Transverse colon (tissue), 4 donors: ENCODE measurements at regions not wholly inside any gene's neighbourhood (a gene's known extent, or its start where the extent isn't known, plus 50 kb on each side); places are given as distances from the start of the nearest gene placed in this dataset.

ENCODE experiments used
- DNase-seq: peaks from one replicate; pipeline ENCODE4 v3.0.0-alpha.2; 2019
- H3K27ac ChIP-seq, 4 donors: fragments of 200-600 bp; sonication (generic); 2 replicates each; pipeline ENCODE4 v1.5.1; 2016 to 2018; ENCODE audit warnings: inconsistent platforms in 4 of 4
- H3K27me3 ChIP-seq: fragments of 200-600 bp; sonication (generic); 2 replicates; pipeline ENCODE4 v1.5.1; 2017; ENCODE audit warnings: inconsistent platforms
- H3K36me3 ChIP-seq, 4 donors: fragments of 200-600 bp; sonication (generic); 2 replicates each; pipeline ENCODE4 v1.5.1; 2017 to 2019; ENCODE audit warnings: inconsistent platforms in 4 of 4
- H3K4me1 ChIP-seq, 4 donors: fragments of 200-600 bp; sonication (generic); 2 replicates each; pipeline ENCODE4 v1.5.1; 2017 to 2020; ENCODE audit warnings: inconsistent platforms in 4 of 4
- H3K4me3 ChIP-seq, 4 donors: fragments of 200-600 bp; sonication (generic); 1 replicate in 1 of 4; 2 replicates in 3 of 4; pipeline versions ENCODE4 v1.5.1 to v1.6.1; 2017 to 2019; ENCODE audit warnings: inconsistent platforms in 4 of 4
- H3K9me3 ChIP-seq, 2 donors: fragments of 200-600 bp; sonication (generic); 2 replicates each; pipeline ENCODE4 v1.5.1; 2017 to 2019; ENCODE audit warnings: inconsistent platforms in 2 of 2
- EP300 ChIP-seq: sonication (generic); formaldehyde crosslinking; IDR thresholded peaks from one replicate; pipeline ENCODE4 v1.6.1; 2017; ENCODE audit warnings: antibody characterized with exemption, low read depth
- POLR2A ChIP-seq: fragments of 450-650 bp; IDR thresholded peaks from one replicate; pipeline ENCODE4 v1.6.1; 2016; ENCODE audit warnings: antibody characterized with exemption, mild to moderate bottlenecking, moderate library complexity
- POLR2AphosphoS5 ChIP-seq, 3 donors: sonication (generic); formaldehyde crosslinking; IDR thresholded peaks; one replicate each; pipeline ENCODE4 v1.6.1; 2016; ENCODE audit warnings: antibody characterized with exemption in 3 of 3
- WGBS, 2 donors: methylation state at CpG; one replicate each; pipeline ENCODE4 v1.1.5; 2018; ENCODE audit warnings: low coverage in 1 of 2; 5-methylcytosine and 5-hydroxymethylcytosine counted together
- in situ Hi-C, 4 donors: fragments of 200-750 bp; cut with MboI; loops; one replicate each; pipeline versions ENCODE4 v1.15.0 to v1.15.1; 2017; ENCODE audit warnings: low sequenced_read_pairs in 3 of 4, low pct_ligation_motif_present in 1 of 4, low pct_unique_long_range_greater_than_20kb in 1 of 4
- intact Hi-C: fragments of 100-400 bp; cut with DNase I; formaldehyde crosslinking; loops from one replicate; pipeline ENCODE4 v1.15.1; 2023; ENCODE audit warnings: low total_unique reads
- TF ChIP-seq, protein P1 (sequence below), 5 experiments: fragments of 200-600 bp in 3 of 5; fragments of 450-650 bp in 2 of 5; sonication (generic) in 3 of 5; IDR thresholded peaks; 1 replicate in 2 of 5; 2 replicates in 3 of 5; pipeline ENCODE4 v1.5.1; 2016 to 2017; ENCODE audit warnings: antibody characterized with exemption in 5 of 5, inconsistent platforms in 3 of 5, mild to moderate bottlenecking in 2 of 5, moderate library complexity in 1 of 5

DNA sequence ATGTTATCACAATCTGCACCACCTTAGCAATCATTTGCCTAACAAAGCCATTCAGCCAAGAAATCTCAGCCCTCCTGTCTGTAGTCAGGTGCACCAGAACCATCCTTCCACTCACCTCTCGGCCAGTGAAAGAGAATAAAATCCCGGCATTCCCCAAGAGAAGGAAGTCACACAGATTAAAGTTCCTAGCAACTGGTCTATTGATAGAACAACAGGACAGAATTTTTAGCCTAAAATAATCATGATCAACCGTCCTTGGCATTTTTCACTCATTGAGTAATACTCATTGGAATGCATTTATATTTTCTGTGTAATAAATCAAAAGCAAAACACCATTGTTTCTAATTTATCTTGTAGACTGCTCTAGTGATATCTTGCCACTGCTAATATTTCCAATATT, 85.7 kb upstream of the CDH4 start:
- H3K4me1 ChIP-seq = no peaks in the 10 kb centered on the region
- in situ Hi-C loops = no loop called here
- intact Hi-C loops = no loop called here
- WGBS, 2 donors = 42 to 49% methylated on average over 3 of the region's 3 CpGs
- no peak overlapping the region for H3K4me3 ChIP-seq
- TF ChIP-seq POLR2AphosphoS5 (IDR thresholded peaks at IDR 0.05) (no peak), EP300 (no peak), POLR2A (no peak)
- TF ChIP-seq, protein P1, sequence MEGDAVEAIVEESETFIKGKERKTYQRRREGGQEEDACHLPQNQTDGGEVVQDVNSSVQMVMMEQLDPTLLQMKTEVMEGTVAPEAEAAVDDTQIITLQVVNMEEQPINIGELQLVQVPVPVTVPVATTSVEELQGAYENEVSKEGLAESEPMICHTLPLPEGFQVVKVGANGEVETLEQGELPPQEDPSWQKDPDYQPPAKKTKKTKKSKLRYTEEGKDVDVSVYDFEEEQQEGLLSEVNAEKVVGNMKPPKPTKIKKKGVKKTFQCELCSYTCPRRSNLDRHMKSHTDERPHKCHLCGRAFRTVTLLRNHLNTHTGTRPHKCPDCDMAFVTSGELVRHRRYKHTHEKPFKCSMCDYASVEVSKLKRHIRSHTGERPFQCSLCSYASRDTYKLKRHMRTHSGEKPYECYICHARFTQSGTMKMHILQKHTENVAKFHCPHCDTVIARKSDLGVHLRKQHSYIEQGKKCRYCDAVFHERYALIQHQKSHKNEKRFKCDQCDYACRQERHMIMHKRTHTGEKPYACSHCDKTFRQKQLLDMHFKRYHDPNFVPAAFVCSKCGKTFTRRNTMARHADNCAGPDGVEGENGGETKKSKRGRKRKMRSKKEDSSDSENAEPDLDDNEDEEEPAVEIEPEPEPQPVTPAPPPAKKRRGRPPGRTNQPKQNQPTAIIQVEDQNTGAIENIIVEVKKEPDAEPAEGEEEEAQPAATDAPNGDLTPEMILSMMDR (IDR thresholded peaks at IDR 0.05) = no peak
- H3K36me3 ChIP-seq = no peaks in the 10 kb centered on the region
- H3K27me3 ChIP-seq = no peaks in the 10 kb centered on the region
- no peak for DNase-seq
- no peak overlapping the region for H3K27ac ChIP-seq
- H3K9me3 ChIP-seq = no peaks in the 10 kb centered on the region

DNA sequence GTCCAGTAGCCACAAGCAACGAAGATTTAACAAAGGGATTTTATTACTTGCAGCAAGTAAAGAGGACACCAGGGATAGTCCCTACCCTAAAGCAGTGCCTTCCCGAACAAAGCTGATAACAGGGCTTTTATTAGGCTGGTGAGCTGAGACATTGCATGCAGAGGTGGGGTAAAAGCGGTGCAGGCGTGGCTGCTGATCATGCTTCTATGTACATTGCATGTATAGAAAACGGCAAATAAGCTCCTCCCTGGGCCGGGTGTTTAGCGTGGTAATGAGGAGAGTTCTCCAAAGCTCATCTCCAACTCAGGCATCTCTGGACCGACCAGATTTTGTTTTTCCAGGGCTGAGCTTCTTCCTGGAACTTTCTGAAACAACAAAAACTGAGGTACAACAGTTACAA, 83.5 kb upstream of the CDH4 start:
- no peaks in the 10 kb centered on the region for H3K9me3 ChIP-seq
- TF ChIP-seq, protein P1 (IDR thresholded peaks at IDR 0.05) = no peak
- TF ChIP-seq EP300 (no peak), POLR2A (no peak), POLR2AphosphoS5 (IDR thresholded peaks at IDR 0.05) (no peak)
- intact Hi-C loops (no loop called here), in situ Hi-C loops (no loop called here)
- no peak overlapping the region for H3K4me3 ChIP-seq
- no peaks in the 10 kb centered on the region for H3K36me3 ChIP-seq
- no peak for DNase-seq
- 30 to 41% methylated on average over 2 to 8 of the region's 8 CpGs for WGBS, 2 donors
- no peaks in the 10 kb centered on the region for H3K27me3 ChIP-seq
- H3K27ac ChIP-seq = no peak overlapping the region
- no peaks in the 10 kb centered on the region for H3K4me1 ChIP-seq

DNA sequence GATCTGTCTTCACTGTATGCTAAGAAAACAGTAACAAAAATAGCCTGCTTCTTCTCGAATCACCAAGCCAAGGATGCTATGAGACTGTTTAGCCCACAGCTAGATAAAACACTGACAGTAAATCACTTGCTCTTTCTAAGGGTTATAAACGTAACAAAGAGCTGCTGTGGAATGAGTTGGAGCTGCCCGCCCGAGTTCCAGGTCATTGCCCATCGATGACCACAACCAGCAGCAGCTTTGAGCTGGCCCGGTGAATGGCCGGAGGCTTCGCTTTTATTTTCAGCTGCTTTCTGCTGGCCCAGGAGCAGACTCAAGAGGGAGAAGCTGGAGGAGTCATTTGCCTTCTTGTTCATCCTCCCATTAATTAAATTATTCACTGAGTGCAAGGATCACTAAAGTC, 82.2 kb upstream of the CDH4 start:
- Histone ChIP-seq H3K4me3 (no peak overlapping the region), H3K36me3 (no peaks in the 10 kb centered on the region), H3K9me3 (no peaks in the 10 kb centered on the region), H3K27me3 (no peaks in the 10 kb centered on the region), H3K4me1 (no peaks in the 10 kb centered on the region), H3K27ac (no peak overlapping the region)
- TF ChIP-seq EP300 = no peak
- in situ Hi-C loops (no loop called here), intact Hi-C loops (no loop called here)
- WGBS, 2 donors = 49 to 60% methylated on average over 3 to 8 of the region's 8 CpGs
- DNase-seq = no peak

DNA sequence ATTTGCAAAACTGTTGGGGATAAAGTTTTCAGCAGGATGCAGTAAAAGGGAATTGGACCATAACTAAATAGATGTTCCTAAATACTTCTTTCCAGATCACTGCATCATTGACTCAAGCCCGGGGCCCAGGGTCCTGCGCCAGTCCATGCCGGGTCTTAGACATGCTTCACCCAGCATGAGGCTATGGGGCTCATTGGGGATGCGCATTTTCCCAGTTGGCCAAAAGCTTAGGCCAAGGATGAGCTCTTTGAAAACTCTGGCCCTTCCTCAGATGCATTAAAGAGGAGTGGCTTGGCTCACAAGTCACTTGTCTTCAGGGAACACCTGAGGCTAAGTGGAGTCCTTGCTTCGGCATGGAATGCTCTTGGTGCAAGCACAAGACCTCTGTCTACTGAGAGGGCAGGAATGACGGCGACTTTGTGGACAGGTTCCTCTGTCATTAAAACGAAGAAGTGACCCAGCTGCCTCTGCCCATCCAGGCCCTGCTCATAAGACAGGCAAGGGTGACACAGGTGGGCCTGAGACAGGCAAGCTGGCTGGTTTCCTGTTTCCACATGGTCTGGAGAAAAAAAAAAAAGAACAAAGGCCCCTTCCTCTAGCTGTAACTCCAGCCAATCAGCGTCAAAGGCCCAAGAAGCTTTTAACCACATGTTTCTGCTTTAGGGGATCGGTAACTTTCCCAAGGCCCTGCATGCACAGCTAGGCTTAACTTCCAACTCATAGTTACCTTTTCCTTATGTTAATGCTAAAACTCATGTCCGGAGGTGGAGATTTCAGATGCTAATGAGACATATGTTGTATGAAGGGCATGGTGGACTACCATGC, 81.4 kb upstream of the CDH4 start:
- Histone ChIP-seq H3K27ac (no peak overlapping the region), H3K36me3 (no peaks in the 10 kb centered on the region), H3K4me1 (no peaks in the 10 kb centered on the region), H3K4me3 (no peak overlapping the region), H3K9me3 (no peaks in the 10 kb centered on the region), H3K27me3 (no peaks in the 10 kb centered on the region)
- no peak for DNase-seq
- in situ Hi-C loops = no loop called here
- TF ChIP-seq, protein P1 (IDR thresholded peaks at IDR 0.05) = no peak
- TF ChIP-seq POLR2AphosphoS5 (IDR thresholded peaks at IDR 0.05) = no peak
- no peak for TF ChIP-seq POLR2A
- TF ChIP-seq EP300 = no peak
- WGBS, 2 donors = 31 to 63% methylated on average over 2 to 11 of the region's 11 CpGs
- intact Hi-C loops = no loop called here

DNA sequence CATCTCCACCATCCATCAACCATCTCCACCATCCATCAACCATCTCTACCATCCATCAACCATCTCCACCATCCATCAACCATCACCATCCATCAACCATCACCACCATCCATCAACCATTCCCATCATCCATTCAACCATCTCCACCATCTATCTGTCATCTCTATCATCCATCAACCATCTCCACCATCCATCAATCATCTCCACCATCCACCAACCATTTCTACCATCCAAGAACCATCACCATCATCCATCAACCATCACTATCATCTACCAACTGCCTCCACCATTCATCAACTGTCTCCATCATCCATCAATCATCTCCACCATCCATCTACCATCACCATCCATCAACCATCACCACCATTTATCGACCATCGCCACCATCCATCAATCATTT, 78.8 kb upstream of the CDH4 start:
- 91 to 100% methylated on average over 2 of the region's 2 CpGs for WGBS, 2 donors
- Histone ChIP-seq H3K27me3 (no peaks in the 10 kb centered on the region), H3K4me3 (no peak overlapping the region), H3K4me1 (peaks cover 0 to 4% (median 0%) of the 10 kb centered on the region in 4 donors), H3K27ac (no peak overlapping the region), H3K9me3 (no peaks in the 10 kb centered on the region), H3K36me3 (no peaks in the 10 kb centered on the region)
- TF ChIP-seq, protein P1 (IDR thresholded peaks at IDR 0.05) = no peak
- TF ChIP-seq POLR2A (no peak), POLR2AphosphoS5 (IDR thresholded peaks at IDR 0.05) (no peak), EP300 (no peak)
- in situ Hi-C loops (no loop called here), intact Hi-C loops (no loop called here)
- no peak for DNase-seq
